HG03442 (cell line): ENCODE measurements at regions not wholly inside any gene's neighbourhood (a gene's known extent, or its start where the extent isn't known, plus 50 kb on each side); places are given as distances from the start of the nearest gene placed in this dataset.

Experiments used
- ATAC-seq: cut with Tn5 transposase; IDR thresholded peaks from one replicate; pipeline ENCODE4 v1.9.1; 2021; ENCODE audit warnings: mild to moderate bottlenecking, moderate library complexity; ENCODE audit not compliant: unreplicated experiment

DNA sequence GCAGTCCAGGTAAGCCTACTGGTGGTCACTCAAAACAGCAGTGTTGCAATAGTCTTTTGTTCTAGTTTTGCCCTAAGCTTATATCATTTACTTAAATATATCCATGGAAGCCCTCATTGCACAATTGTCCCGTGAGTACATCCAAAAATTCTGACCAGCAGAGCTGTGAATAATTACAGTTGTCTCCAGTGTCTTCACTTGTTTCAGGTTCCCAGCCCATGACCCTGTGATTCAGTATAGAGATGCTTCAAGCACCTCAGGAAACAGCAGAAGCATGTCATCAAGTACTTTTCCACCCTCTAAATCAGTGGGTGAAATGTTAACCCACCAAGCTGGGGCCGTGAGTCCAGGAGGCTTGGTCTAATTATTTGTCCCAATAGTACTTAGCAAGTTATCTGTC, 214.9 kb upstream of the RPS6KA3 start:
- ATAC-seq: no peak

DNA sequence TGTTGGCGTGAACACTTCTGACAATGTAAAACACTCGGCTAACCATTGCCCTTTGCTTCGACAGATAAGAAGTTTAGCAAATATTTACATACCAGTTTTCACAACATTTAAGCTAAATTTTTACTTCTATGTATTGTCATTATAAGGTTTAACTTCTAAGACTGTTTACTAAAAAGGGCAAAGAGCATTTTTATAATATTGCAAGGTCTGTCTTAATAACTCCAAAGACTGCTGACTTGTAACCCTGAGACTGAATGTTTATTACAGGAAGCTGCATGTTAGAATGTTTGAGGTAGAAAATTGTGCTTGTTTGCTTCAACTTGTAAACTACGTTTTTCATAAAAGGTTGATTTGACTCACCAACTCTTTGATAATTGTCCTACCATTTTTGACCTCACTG, 213.2 kb upstream of the RPS6KA3 start:
- ATAC-seq: no peak

DNA sequence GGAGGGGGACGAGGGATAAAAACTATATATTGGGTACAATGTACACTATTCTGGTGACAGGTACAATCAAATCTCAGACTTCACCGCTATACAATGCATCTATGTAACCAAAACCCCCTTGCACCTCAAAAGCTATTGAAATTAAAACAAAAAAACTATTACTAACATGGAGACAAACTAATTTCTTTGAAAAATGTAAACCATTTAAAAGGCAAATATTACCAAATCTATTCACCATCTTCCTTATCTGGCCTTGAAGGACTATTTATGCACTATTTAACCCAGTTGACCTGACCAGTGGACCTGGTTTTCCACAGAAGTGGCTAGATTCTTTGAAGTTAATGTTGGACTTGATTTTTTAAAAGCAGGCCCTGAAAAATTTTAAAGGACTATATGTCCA, 212.3 kb upstream of the RPS6KA3 start:
- no peak for ATAC-seq

DNA sequence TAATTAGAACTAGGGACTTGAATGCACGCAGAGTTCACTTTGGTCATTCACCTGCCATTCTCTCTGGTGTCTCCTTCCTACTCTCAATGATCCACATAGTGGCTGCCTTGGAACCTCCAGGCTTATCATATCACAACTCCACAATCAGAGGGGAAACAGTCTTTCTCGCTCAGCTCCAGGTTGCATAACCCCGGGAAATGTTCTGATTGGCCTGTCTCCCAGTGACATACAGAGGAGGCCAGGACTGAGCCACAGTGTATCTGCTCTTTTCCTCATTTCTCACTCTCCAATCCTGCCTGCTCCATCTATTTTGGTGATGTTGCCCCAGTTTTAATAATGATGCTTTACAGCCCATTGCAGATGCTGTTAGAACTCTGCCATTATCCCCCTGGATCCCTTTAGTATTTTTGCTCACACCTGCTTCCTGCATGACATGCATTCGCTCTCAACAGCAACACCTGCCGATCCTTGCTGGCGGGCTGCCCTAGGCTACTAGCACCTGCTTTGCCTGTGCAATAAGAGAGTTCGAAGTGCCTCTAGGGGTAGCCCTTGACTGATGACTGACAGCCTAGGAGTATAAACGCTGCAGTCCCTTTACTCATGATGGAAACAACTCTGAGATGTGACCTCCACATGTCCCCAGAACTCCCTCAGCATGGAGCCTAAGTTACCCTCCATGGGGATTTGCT, 211.3 kb upstream of the RPS6KA3 start:
- no peak for ATAC-seq

DNA sequence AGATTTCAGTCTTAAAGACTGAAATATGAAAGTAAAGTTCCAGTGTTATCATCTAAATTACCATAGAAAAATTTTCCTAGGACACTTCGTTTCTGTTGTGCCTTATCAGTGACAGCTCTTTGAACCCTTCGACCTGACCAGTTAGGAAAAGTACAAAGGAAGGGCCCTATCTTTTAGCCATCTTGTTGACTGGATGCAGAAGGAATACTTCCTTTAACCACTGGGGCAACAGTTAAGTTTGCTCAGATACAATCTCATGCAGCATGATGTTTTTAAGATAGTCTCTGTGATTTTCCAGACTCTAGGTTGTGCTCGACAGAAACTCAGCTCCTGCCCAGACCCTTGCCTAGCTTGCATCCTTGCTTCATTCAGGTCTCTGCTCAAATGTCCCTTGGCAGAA, 210.5 kb upstream of the RPS6KA3 start:
- no peak for ATAC-seq

DNA sequence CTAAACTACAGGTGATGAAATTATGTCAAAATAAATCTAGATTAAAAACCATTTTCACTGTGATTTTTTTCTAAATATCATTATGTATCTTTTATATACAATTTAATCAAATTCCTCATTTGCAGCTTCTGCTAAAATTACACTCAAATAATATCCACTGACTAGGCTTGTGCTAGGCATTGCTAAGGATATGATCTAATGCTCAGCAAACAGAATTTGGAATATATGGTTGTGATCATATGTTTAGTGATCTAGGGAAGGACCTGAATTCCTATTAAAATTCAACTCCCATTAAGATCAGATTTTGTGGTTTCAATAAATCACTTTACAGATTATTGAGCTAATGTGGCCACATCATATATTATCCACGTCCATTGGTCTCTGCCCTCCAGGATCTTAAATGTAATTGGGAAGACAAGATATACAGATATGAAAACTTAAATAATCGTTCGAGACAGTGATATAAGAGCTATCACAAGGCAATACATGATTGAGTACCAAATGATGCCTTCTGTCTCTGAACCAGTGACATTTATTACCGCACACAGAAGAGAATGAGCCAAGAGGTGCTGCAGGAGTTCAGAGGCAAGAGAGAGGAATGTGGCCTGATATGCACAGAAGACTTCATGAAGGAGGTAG, 206.0 kb upstream of the RPS6KA3 start:
- no peak for ATAC-seq

DNA sequence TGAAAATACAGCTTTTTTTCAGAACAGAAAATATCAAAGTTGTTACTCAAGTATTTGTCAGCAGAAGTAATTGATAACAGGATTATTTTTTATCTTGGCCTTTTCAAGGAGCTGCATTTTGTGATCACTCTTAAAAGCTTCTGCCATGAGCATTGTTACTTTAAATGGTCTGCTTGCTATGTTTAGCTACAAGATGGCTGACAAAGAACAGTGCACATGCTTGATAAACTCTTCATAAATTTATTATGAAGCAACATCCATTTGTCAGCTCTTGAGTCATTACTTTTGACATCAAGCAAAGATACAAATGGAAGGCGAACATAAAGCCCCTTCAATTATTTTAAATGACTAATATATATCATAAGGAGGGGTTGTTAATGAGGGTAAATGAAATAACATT, 205.4 kb upstream of the RPS6KA3 start:
- ATAC-seq: no peak

DNA sequence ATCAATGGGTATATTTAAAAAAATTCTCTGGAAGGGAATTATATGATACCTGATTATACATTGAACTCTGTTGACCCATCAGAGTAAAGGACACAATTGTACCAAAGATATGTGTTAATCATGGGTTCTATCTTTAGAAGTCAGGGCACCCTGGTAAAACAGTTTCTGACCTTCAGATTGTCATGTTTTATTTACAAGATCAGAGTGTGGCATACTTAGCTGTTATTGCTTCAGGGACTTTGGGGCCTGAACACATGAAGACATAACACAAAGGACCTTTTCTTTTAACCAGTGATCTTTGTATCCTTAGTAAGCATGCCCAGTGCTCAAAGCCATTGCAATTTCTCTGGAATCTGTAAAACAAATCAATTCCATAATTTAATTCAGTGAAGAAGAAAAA, 204.8 kb upstream of the RPS6KA3 start:
- ATAC-seq: no peak

DNA sequence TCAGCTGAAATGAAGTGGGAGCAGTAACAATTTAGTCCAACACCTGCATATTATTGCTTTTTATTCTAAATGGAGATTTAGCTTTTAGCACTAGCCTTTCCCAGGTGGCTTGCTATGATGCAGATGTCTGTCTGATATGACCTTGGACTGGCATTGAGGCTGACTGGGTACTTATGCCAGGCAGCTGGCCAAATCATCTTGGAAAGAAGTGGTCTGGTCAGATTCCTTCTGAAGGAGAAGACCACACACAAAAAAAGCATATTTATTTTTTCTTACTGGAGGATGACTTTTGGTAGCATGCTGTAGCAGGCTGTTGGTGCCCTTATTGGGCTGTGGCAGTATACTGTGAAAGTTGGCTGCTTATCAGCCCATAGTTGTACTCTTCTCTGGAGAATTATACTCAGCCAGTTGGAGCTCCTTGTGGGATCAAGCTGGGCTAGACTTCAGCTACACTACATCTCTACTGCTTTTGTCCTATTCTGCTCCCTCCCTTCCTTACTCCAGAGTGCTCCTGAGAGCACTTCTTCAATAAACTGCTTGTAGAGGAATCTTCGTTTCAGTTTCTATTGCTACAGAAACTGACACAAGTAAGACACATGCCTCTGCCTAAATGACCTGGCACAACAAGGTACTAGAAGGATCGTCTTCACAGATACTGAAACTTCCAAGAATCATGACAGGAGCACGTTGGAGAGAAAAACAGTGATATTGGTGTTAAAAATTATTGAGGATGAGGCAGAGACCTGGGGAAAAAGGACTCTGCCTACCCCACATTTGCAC, 196.8 kb upstream of the RPS6KA3 start:
- no peak for ATAC-seq

DNA sequence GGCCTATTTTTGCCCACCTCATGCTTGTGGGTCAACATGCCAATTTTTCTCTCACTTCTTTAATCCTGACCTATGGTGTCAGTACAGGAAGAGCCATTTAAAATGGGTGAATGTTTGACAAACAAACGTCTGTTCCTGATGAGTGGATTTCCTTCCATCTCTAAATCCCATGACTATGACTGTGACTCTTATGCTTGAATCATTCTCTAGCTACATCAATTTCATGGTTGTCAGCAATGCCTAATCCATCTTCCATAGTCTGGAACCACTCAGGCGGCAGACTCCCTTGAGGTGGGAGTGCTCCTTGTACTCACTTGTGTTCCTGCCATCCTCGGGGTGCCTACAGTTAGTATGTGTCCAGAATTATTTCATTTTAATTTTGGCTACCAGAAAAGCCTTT, 194.9 kb upstream of the RPS6KA3 start:
- ATAC-seq: no peak

DNA sequence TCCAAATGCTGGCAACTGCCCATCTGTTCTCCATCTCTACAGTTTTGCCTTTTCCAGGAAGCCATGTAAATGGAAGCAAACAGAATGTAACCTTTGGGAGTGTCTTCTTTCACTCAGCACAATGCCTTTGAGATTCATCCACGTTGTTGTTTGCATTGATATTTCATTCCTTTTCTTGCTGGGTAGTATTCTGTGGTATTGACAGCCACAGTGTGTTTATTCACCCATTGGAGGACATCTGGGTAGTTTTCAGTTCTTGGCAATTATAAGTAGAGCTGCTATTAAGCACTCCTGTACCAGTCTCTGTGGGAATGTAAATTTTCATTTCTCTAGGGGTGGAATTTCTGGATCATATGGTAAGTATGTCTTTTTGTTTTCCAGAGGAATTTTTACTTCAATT, 194.3 kb upstream of the RPS6KA3 start:
- ATAC-seq: no peak

DNA sequence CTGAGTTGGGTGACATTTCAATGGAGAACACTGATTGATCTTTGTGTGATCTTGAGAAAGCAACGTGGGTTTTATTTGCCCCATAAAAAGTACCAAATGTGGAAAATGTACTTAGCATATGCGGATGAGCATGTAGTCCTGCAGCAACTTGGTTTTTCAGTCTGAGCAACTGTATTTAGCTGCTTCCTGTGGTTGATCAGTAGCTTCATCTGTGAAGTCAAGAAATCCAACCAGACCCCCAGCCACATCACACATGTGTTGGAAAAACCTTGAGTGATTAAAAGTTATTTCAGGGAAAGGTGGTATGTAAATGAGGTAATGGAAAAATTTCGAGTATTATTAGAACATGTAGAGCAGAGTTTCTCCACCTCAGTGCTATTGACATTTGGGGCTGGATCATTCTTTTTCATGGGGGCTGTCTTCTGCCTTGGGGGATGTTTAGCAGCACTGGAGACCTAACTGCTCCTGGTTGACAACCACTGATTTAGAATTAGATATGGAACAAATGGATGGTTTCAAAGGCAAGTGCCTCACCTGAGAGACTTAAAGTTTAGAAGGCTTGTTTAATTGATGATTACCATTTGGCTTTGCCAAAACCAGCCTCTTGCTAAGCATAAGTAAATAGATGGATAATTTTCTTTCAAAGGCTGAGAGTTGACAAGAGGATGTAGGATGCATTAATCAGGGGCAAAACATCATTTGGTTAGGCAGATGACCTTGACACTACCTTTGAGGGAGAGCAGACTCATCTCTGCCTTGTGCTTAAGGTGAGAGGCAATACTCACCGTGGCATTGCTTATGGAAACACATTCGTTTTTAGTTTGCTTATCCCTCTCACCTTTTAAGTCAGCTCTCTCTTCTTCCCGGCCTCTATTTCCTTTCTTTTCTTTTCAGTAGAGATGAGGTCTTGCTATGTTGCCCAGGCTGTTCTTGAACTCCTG, 193.0 kb upstream of the RPS6KA3 start:
- no peak for ATAC-seq

DNA sequence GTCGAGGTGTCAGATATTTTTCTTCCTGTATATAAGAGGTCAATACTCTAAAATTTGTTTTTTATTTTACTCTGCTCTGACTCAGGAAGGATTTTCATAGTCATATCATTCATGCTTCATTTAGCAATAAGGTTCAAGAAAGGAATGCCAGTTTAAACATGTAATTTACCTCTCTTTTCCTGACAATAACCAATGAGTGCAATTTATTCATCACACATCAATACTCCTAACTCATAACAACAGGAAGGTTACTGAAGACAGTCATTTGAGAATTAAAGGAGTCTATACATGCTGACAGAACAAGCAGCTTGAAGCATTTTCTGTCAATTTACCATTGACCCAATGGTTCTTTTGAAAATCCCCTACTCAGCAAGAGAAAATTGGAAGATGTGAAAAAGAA, 190.3 kb upstream of the RPS6KA3 start:
- ATAC-seq: no peak

DNA sequence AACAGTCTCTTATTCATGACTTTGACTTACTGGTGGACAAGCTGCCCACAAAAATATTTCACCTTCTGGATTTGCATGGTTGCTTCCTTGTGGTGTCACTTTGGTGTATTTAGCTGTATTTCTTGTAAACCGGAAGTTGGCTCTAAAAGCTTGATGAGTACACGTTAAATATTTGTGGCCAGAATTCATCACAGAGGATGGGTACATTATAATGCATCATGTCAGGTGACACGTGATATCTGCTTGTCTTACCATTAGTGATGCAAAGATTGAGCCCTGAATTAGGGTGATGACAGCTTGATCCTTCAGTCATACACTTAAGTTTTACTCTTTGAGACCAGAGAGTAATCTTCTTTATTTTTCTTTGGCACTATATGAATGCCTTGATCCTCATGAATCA, 188.3 kb upstream of the RPS6KA3 start:
- no peak for ATAC-seq

DNA sequence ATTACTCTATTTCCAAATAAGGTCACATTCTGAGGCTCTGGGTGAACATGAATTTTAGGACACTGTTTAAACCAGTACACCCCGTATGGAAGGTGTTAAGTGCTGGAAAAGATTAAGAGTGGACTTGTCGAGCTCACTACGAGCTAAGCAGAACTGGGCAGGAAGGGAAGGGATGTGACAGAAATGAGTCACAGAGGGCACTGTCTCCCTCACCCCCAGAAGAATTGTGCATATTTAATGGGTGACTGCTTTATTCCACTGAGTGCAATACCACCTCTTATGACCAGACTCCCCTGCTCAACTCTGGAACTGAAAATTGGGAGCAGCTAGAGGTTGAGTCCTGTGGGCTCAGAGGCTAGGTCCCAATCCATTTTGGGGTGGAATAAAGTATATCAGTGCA, 187.4 kb upstream of the RPS6KA3 start:
- no peak for ATAC-seq

DNA sequence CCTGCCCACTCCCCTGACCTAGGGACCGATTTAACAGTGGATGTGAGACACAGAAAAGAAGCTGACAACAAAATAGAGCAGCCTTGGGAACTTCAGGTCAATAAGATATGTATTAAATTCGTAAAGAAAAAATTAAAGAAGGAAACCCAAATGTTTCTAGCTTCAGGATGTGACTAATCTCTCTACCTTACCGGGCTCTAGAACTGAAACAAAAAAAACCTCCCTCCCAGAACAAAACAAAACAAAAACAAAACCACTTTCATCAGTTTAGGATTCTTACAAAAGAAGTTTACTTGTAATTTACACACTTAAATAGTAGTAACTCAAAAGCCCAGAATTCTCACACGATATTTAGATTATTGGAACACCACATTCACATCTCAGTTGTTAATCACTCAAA, 185.8 kb upstream of the RPS6KA3 start:
- ATAC-seq: peak; percentile 70

DNA sequence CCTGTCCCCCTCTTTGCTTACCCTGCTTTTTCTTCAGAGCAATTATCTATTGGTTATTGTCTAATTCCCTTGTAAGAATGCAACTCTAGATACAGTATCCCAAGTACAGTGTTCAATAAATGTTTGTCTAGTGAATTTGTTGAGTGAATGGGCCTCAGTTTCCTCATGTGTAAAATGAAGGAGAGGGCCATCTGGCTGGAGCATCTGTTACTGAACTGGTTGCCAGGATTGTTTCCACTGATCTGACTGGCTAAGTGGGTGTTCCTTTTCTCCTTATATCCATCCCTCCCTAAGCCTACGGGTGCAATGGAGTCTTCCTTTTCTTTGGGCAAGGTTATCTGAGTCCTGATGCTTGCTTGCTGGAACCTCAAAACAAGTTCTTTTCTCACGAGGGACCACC, 185.2 kb upstream of the RPS6KA3 start:
- no peak for ATAC-seq

DNA sequence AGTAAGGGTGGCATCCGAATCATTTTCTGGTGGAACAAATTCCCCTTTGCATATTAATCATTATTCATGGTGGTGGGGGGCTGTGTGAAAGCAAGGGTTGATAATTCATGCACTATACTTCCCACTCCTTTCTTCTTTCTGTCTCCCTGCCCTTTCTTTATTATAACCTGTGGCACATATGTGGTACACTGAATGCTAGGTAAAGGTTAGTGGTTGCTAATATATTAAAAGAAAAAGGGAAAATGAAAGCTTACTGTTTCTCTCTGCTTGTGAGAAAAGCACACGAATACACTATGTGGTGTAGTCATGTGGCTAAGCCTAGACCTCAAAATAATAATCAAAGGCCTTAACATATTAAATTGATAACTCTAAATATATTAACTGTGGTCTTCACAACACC, 178.4 kb upstream of the RPS6KA3 start:
- ATAC-seq: peak; percentile 52

DNA sequence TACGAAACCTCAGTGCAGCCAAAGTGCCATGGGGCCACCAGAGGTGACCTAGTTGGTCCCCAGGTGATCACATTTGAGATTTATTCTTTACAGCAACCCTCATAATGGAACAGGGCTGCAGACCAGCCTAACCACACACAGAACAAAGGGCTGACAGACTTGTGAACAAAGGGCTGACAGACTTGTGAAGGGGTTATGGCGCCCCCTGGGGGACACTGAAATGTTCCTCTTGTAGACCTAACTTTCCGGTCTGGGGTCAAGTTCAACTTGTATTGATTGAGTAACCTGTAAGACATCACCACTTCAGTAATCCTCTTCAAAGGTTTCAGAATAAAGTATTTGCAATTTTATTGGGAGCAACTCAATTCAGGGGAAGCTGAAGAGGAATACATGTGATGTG, 175.9 kb upstream of the RPS6KA3 start:
- peak; percentile 73 for ATAC-seq

DNA sequence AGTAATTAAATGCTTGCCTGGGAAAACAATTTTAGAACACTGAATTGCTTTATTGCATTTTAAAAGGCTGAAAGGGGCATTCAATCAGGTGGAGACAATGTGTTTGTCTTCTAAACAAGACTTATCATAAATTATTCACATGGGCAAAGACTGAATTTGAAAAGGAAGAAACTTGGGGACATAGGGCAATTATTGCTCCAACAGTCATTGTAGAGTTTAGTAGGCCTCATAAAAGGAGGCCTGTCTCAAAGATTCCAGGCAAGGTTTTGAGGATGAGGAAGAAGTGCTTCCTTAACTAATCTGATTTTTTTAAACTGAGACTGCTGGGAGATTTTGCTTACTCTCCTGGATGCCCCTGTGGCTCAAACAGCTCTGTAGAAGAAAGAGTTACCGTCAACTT, 174.4 kb upstream of the RPS6KA3 start:
- no peak for ATAC-seq

DNA sequence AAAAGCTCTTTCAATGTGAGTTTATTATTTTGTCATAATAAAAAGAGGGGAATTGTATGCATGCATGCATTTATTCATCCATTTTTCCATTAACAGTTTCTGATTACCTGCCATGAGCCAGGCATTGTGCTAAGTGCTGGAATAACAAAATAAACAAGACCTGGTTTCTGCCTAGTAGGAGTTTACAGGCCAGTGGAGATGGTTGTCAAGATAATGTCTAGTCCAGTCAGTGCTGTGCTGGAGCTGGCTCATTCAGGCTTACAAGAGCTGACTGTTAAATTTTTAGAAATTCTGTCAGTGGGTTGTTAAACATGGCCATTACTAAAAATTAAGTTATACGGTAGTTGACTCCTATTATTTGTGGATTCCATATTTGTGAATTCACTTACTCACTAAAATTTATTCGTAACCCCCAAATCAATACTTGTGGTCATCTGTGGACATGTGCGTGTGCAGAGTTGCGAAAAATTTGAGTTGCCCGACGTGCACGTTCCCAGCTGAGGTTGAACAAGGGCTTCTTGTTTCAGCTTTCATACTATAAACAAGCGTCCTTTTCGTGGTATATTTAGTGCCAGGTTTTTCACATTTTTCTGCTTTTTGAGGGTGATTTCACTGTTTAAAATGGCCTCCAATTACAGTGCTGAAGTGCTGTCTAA, 172.3 kb upstream of the RPS6KA3 start:
- no peak for ATAC-seq
